Nephron (organoid): ENCODE measurements at regions not wholly inside any gene's neighbourhood (a gene's known extent, or its start where the extent isn't known, plus 50 kb on each side); places are given as distances from the start of the nearest gene placed in this dataset.
A peak's percentile ranks its signal among the peaks of the same experiment; 100 is the strongest.

Source experiments
- H3K27ac Mint-ChIP-seq, 3 experiments: 2 replicates each; pipeline ENCODE4 v1.8.0; 2020; ENCODE audit warnings: mixed read lengths in 3 of 3, mild to moderate bottlenecking in 2 of 3, moderate library complexity in 1 of 3
- H3K27me3 Mint-ChIP-seq: 2 replicates; pipeline ENCODE4 v1.8.0; 2021; ENCODE audit warnings: low read depth, mild to moderate bottlenecking, moderate library complexity, mixed read lengths
- H3K36me3 Mint-ChIP-seq: 2 replicates; pipeline ENCODE4 v1.8.0; 2020; ENCODE audit warnings: low read depth, mixed read lengths
- H3K4me1 Mint-ChIP-seq: 2 replicates; pipeline ENCODE4 v1.8.0; 2020; ENCODE audit warnings: mixed read lengths
- H3K4me3 Mint-ChIP-seq, 3 experiments: 2 replicates each; pipeline ENCODE4 v1.8.0; 2020; ENCODE audit warnings: mild to moderate bottlenecking in 3 of 3, mixed read lengths in 3 of 3, moderate library complexity in 2 of 3
- H3K9me3 Mint-ChIP-seq: 2 replicates; pipeline ENCODE4 v1.8.0; 2020; ENCODE audit warnings: mixed read lengths
- TF ChIP-seq, protein P1 (sequence below), 3 experiments: fragments of 200-600 bp; sonication (generic); IDR thresholded peaks; one replicate each; pipeline ENCODE4 v1.5.0; 2021; ENCODE audit warnings: antibody characterized with exemption in 3 of 3; ENCODE audit not compliant: unreplicated experiment in 3 of 3

DNA sequence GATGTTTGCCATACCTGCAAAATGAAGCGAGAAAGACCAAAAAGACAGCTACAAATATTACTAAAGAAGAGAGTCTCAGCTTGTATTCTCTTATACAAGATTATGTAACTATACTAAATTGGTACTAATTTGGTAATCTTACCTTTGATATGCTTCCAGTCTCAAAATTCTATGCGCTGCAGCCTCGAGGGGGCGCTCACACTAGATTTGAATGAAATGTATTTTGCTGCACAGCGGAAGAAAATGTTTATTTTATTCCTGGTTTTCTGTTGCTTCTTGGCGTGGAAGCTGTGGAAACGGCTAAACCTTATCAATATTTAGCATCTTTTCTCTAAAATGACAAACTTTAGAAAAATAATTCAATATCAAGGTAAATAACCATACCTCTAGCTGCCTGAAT, 267.0 kb upstream of the NUDT12 start:
- TF ChIP-seq, protein P1, sequence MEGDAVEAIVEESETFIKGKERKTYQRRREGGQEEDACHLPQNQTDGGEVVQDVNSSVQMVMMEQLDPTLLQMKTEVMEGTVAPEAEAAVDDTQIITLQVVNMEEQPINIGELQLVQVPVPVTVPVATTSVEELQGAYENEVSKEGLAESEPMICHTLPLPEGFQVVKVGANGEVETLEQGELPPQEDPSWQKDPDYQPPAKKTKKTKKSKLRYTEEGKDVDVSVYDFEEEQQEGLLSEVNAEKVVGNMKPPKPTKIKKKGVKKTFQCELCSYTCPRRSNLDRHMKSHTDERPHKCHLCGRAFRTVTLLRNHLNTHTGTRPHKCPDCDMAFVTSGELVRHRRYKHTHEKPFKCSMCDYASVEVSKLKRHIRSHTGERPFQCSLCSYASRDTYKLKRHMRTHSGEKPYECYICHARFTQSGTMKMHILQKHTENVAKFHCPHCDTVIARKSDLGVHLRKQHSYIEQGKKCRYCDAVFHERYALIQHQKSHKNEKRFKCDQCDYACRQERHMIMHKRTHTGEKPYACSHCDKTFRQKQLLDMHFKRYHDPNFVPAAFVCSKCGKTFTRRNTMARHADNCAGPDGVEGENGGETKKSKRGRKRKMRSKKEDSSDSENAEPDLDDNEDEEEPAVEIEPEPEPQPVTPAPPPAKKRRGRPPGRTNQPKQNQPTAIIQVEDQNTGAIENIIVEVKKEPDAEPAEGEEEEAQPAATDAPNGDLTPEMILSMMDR (IDR thresholded peaks at IDR 0.05; ENCODE audit: unreplicated experiment in 3 of 3): peak in 2 of 3 experiments; percentile 7 to 24
- peaks cover 9% of the 10 kb centered on the region for H3K27me3 Mint-ChIP-seq
- H3K9me3 Mint-ChIP-seq: peaks cover 4% of the 10 kb centered on the region
- H3K4me3 Mint-ChIP-seq: no peak overlapping the region
- H3K4me1 Mint-ChIP-seq: no peaks in the 10 kb centered on the region
- no peak overlapping the region for H3K27ac Mint-ChIP-seq
- H3K36me3 Mint-ChIP-seq: no peaks in the 10 kb centered on the region

DNA sequence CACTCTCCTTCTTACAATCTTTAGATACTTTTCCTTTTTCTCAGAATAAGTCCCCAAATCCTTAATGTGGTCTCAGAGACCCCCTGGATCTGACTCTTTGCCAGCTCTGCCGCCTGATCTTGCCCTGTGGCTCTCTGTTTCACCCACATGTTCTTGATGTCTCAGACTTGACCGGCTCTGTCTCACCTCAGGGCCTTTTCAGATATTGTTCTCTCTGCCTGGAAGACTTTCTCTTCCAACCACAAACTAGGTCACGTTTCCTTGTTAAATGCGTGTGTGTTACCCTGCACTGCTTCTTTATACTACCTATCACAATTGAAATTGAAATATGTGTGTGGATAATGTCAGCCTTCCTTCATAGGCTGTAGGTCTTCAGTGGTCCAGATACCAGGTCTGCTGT, 265.4 kb upstream of the NUDT12 start:
- no peak overlapping the region for H3K4me3 Mint-ChIP-seq
- no peaks in the 10 kb centered on the region for H3K4me1 Mint-ChIP-seq
- TF ChIP-seq, protein P1 (IDR thresholded peaks at IDR 0.05; ENCODE audit: unreplicated experiment in 3 of 3): no peak
- peaks cover 4% of the 10 kb centered on the region for H3K9me3 Mint-ChIP-seq
- H3K27ac Mint-ChIP-seq: no peak overlapping the region
- H3K36me3 Mint-ChIP-seq: no peaks in the 10 kb centered on the region
- peaks cover 3% of the 10 kb centered on the region for H3K27me3 Mint-ChIP-seq

DNA sequence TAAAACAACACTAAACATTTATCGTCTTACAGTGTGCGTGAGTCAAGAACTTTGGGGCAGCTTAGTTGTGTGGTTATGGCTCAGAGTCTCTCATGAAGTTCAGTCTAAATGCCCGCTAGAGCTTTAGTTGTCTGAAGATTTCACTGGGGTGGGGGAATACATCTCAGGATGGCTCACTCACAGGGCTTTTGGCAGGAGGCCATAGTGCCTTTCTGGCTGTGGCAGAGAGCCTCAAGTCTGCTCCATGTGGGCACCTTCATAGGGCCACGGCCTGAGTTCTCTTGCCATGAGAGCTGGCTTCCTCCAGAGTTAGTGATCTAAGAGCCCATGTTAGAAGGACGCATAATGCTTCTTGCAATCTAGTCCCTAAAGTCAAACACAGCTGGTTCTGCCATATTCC, 258.8 kb upstream of the NUDT12 start:
- TF ChIP-seq, protein P1 (IDR thresholded peaks at IDR 0.05; ENCODE audit: unreplicated experiment in 3 of 3): no peak
- Mint-ChIP-seq H3K27me3 (peaks cover 5% of the 10 kb centered on the region), H3K4me1 (no peaks in the 10 kb centered on the region), H3K27ac (no peak overlapping the region), H3K4me3 (no peak overlapping the region), H3K9me3 (peaks cover 2% of the 10 kb centered on the region), H3K36me3 (no peaks in the 10 kb centered on the region)

DNA sequence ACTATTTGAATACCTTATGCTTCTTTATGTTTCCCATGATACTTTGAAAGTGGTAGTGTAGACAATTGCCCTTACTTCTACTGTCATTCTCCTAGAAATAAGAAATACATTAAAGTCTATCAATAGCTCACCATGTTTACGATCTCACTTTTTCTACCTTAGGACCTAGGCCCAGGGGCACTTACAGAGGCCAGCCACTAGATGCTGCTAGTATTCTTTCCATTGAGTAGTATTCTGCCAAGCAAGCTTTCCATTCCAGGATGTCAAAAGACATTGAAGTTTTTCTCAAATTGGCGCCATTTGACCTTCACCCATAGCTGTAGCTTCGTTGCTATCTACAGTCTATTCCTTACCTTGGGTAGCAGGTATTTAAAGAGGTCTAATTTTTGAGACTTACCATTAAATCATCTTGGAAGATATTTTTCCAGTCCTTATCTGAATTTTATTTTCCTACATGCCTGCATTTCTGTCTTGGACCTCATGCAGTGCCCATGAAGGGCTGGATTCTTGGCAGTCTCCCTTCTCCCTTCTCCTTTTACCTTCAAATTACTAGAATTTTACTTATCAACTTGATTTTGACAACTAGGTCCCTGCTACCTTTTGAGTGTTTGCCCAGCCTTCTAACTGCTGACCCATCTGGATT, 246.0 kb upstream of the NUDT12 start:
- TF ChIP-seq, protein P1 (IDR thresholded peaks at IDR 0.05; ENCODE audit: unreplicated experiment in 3 of 3): peak; percentile 99
- no peaks in the 10 kb centered on the region for H3K36me3 Mint-ChIP-seq
- H3K9me3 Mint-ChIP-seq: no peaks in the 10 kb centered on the region
- H3K4me1 Mint-ChIP-seq: no peaks in the 10 kb centered on the region
- no peak overlapping the region for H3K4me3 Mint-ChIP-seq
- peak overlapping the region in 1 of 3 experiments; percentile 28 for H3K27ac Mint-ChIP-seq
- no peaks in the 10 kb centered on the region for H3K27me3 Mint-ChIP-seq

DNA sequence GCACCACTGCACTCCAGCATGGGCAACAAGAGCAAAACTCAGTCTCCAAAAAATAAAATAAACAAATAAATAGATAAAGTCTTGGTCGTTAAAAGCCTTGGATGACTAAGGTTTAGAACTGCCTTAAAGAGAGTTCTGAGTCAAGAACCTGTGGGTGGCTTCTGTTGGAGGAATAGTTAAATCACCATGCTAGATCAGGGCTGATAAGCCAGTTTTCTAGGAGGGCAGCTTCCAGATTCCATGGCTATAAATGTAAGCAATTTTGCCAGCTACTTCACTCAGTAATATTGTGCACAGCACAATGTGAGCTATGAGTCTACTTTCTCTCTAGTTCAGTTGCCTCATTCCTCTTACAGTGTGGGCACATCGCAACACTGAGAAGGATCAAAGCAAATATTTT, 242.1 kb upstream of the NUDT12 start:
- H3K27me3 Mint-ChIP-seq: no peaks in the 10 kb centered on the region
- H3K4me3 Mint-ChIP-seq: no peak overlapping the region
- no peak overlapping the region for H3K27ac Mint-ChIP-seq
- peaks cover 5% of the 10 kb centered on the region for H3K4me1 Mint-ChIP-seq
- no peaks in the 10 kb centered on the region for H3K9me3 Mint-ChIP-seq
- TF ChIP-seq, protein P1 (IDR thresholded peaks at IDR 0.05; ENCODE audit: unreplicated experiment in 3 of 3): no peak
- H3K36me3 Mint-ChIP-seq: no peaks in the 10 kb centered on the region

DNA sequence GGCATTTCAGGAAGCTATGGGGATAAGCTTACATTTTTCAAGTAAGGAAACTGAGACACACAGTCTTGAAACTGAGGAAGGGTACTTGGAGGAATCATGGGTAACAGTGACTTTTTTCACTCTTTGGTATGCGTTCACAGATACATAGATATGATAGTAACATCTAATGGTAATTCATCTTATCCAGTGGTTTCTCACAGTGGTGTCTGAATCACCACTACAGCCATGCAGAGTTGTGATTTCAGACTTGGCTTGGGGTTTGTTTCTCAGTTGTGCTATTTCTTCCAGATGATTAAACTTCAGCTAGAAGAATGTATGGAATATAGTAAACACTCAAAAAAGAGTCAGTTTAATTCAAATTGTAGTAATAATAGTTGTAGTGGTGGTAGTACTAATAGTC, 239.1 kb upstream of the NUDT12 start:
- no peaks in the 10 kb centered on the region for H3K36me3 Mint-ChIP-seq
- H3K4me3 Mint-ChIP-seq: no peak overlapping the region

More for the DNA sequence above, 239.1 kb upstream of the NUDT12 start:
- H3K9me3 Mint-ChIP-seq: peaks cover 3% of the 10 kb centered on the region
- TF ChIP-seq, protein P1 (IDR thresholded peaks at IDR 0.05; ENCODE audit: unreplicated experiment in 3 of 3): no peak
- H3K27ac Mint-ChIP-seq: no peak overlapping the region
- no peaks in the 10 kb centered on the region for H3K27me3 Mint-ChIP-seq
- H3K4me1 Mint-ChIP-seq: peaks cover 5% of the 10 kb centered on the region
